ENCODE measurements at regions not wholly inside any gene's neighbourhood (a gene's known extent, or its start where the extent isn't known, plus 50 kb on each side); places are given as distances from the start of the nearest gene placed in this dataset.
A peak's percentile ranks its signal among the peaks of the same experiment; 100 is the strongest.
"Not testable (repeated sequence)": the region's sequence is repeated elsewhere in the genome, so short reads cannot be mapped to it uniquely, and the experiment has no call there.

GRCh38 chr9:27673641-27674040 is 100.4 kb upstream of the C9orf72 start:
- DNase-seq: no peak

- no peak for DNase-seq
Observed at GRCh38 chr9:27675354-27675753, 102.1 kb upstream of the C9orf72 start.

GRCh38 chr9:27676827-27677226 is 103.5 kb upstream of the C9orf72 start:
- no peak for DNase-seq

- no peak for DNase-seq
Observed at GRCh38 chr9:27679338-27679737, 106.1 kb upstream of the C9orf72 start.

- no peak for DNase-seq
Observed at GRCh38 chr9:27683181-27683580, 109.9 kb upstream of the C9orf72 start.

GRCh38 chr9:27688954-27689353 is 115.7 kb upstream of the C9orf72 start:
- DNase-seq: no peak

GRCh38 chr9:27690816-27691215 is 117.5 kb upstream of the C9orf72 start:
- DNase-seq: not testable (repeated sequence)

- DNase-seq: no peak
Observed at GRCh38 chr9:27699621-27700020, 126.3 kb upstream of the C9orf72 start.

- DNase-seq: no peak
Observed at GRCh38 chr9:27701016-27701415, 127.7 kb upstream of the C9orf72 start.

- no peak for DNase-seq
Observed at GRCh38 chr9:27701587-27701986, 128.3 kb upstream of the C9orf72 start.

GRCh38 chr9:27703216-27703980 is 130.1 kb upstream of the C9orf72 start:
- DNase-seq: no peak

GRCh38 chr9:27711241-27711640 is 138.0 kb upstream of the C9orf72 start:
- DNase-seq: no peak

GRCh38 chr9:27712806-27713205 is 139.5 kb upstream of the C9orf72 start:
- DNase-seq: no peak

GRCh38 chr9:27714388-27714787 is 141.1 kb upstream of the C9orf72 start:
- DNase-seq: peak; percentile 3

GRCh38 chr9:27715651-27716050 is 142.4 kb upstream of the C9orf72 start:
- no peak for DNase-seq

GRCh38 chr9:27717991-27718390 is 144.7 kb upstream of the C9orf72 start:
- DNase-seq: no peak

GRCh38 chr9:27719711-27720110 is 146.4 kb upstream of the C9orf72 start:
- DNase-seq: peak; percentile 10

GRCh38 chr9:27722866-27723265 is 149.6 kb upstream of the C9orf72 start:
- no peak for DNase-seq

GRCh38 chr9:27726244-27727081 is 153.2 kb upstream of the C9orf72 start:
- DNase-seq: peak; percentile 86

- no peak for DNase-seq
Observed at GRCh38 chr9:27732494-27732893, 159.2 kb upstream of the C9orf72 start.

- DNase-seq: no peak
Observed at GRCh38 chr9:27743490-27743889, 170.2 kb upstream of the C9orf72 start.

GRCh38 chr9:27747450-27747849 is 174.2 kb upstream of the C9orf72 start:
- no peak for DNase-seq

GRCh38 chr9:27749838-27750237 is 176.6 kb upstream of the C9orf72 start:
- no peak for DNase-seq

GRCh38 chr9:27750566-27750965 is 177.3 kb upstream of the C9orf72 start:
- DNase-seq: no peak
